Erythroblast (primary cell): ENCODE measurements at regions not wholly inside any gene's neighbourhood (a gene's known extent, or its start where the extent isn't known, plus 50 kb on each side); places are given as distances from the start of the nearest gene placed in this dataset.

ENCODE experiments used
- GATA1 ChIP-seq: IDR thresholded peaks from 2 replicates; pipeline ENCODE4 v1.6.1; 2011; ENCODE audit warnings: low read depth, mild to moderate bottlenecking, control low read depth, low read length, moderate library complexity
- POLR2A ChIP-seq: IDR thresholded peaks from 2 replicates; pipeline ENCODE4 v1.6.1; 2011; ENCODE audit warnings: mild to moderate bottlenecking, low read length

DNA sequence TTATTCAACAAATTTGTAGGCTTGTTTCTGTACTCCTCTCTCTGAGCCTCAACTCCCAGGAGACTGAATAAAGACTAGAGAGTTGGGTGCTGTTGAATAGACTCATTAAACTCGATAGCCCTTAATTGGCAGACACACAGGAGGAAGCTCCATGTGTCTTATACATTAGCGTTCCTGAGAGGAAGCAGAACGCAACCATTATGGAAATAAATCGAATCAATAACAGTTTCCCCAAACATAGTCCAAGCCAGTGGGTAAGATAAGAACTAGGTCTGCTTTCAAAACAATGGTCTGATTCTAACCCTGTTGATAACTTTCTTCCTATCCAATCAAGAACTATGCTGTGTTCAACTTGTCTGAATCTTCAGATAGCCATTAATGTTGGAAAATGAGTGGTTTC lies 118.1 kb upstream of the FNDC3A start:
- TF ChIP-seq POLR2A (no peak), GATA1 (no peak)
